ENCODE measurements at regions not wholly inside any gene's neighbourhood (a gene's known extent, or its start where the extent isn't known, plus 50 kb on each side); places are given as distances from the start of the nearest gene placed in this dataset.

GRCh38 chr5:145619806-145620310 is 215.3 kb downstream of the PRELID2 start:
- TF ChIP-seq CTCF (conservative IDR thresholded peaks at IDR 0.05; ENCODE audit: low read depth, low read length) (no peak), NFE2L2 (IDR thresholded peaks at IDR 0.05; ENCODE audit: low read depth, low read length) (no peak), RCOR1 (IDR thresholded peaks at IDR 0.05; ENCODE audit: insufficient replicate concordance, low read length) (no peak)

Data from IMR-90 (cell line).